ENCODE measurements at regions not wholly inside any gene's neighbourhood (a gene's known extent, or its start where the extent isn't known, plus 50 kb on each side); places are given as distances from the start of the nearest gene placed in this dataset.

DNA sequence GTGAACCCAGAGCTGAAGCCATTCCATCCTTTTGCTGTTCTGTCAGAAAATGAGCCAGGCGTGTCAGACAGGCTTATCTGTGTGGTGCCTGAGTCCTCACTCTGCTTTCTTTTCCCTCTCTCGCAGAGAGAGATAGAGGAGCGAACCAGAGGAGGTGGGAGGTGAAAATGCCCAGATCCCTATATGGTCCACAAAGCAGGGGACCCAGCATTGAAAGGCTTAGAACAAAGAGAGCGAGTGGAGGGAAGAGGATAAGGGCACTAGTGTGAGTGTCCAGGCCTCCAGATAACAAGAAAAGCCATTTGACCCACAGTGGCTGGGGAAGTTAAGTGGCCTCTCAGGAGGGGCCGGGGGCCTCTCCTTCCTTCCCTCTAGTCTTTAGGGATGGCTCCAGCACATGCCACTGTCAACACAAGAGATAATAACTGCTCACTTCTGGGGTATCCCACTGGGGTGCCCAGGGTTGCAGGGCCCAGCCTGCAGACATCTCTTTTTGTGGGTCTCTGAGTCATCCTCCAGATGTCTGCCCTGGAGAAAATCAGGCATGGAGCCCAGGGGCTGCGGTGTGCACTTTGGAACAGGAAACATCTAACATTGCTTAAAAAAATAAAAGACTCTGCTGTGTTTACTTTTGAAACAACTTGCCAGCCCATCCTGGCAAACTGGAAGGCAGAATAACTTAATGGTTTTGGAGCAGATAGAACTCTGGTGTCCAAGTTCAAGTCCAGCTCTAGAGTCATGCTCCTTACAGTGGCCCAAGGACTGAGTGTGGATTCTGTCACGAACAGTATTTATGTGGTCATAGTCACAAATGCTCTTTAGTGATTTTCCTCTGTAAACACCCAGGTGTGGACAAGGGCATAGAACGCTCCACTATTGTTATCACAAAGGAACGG is 189.5 kb downstream of the CXCL12 start:
- no peak overlapping the region for H2AFZ ChIP-seq (ENCODE audit: insufficient read depth, low read depth, low read length, poor library complexity, severe bottlenecking)
- no peaks in the 10 kb centered on the region for H4K20me1 ChIP-seq (ENCODE audit: insufficient read depth, low read length)
- no peak overlapping the region for H3K9ac ChIP-seq (ENCODE audit: insufficient read depth, low read length, poor library complexity, severe bottlenecking)
- Mint-ChIP-seq H3K27me3 (ENCODE audit: low read depth in 3 of 3) (peaks cover 2 to 4% (median 2%) of the 10 kb centered on the region in 3 donors), H3K9me3 (peaks cover 0 to 5% (median under 1%) of the 10 kb centered on the region in 7 donors), H3K27ac (peak overlapping the region in 1 of 7 donors; percentile 35), H3K4me1 (no peaks in the 10 kb centered on the region), H3K4me3 (no peak overlapping the region), H3K36me3 (no peaks in the 10 kb centered on the region)
- H3K4me3 ChIP-seq (replicated peaks in 1 of 3; ENCODE audit: low read depth in 2 of 3, low read length in 3 of 3): no peak overlapping the region
- no peaks in the 10 kb centered on the region for H3K36me3 ChIP-seq (replicated peaks in 1 of 2; ENCODE audit: control insufficient read depth in 1 of 2, insufficient read depth in 2 of 2, low read length in 2 of 2)
- H3K9me3 ChIP-seq (replicated peaks in 1 of 2; ENCODE audit: control insufficient read depth in 1 of 2, insufficient read depth in 1 of 2, low read length in 2 of 2): peaks cover 0 to 10% of the 10 kb centered on the region in 2 donors
- no peak overlapping the region for H3K27ac ChIP-seq (ENCODE audit: low read depth in 1 of 2, low read length in 2 of 2)
- no peaks in the 10 kb centered on the region for H3K4me1 ChIP-seq (ENCODE audit: control insufficient read depth in 1 of 2, insufficient read depth in 2 of 2, low read length in 2 of 2)
- DNase-seq: no peak
- intact Hi-C loops (cut with micrococcal nuclease): no loop called here
- TF ChIP-seq, protein P1, sequence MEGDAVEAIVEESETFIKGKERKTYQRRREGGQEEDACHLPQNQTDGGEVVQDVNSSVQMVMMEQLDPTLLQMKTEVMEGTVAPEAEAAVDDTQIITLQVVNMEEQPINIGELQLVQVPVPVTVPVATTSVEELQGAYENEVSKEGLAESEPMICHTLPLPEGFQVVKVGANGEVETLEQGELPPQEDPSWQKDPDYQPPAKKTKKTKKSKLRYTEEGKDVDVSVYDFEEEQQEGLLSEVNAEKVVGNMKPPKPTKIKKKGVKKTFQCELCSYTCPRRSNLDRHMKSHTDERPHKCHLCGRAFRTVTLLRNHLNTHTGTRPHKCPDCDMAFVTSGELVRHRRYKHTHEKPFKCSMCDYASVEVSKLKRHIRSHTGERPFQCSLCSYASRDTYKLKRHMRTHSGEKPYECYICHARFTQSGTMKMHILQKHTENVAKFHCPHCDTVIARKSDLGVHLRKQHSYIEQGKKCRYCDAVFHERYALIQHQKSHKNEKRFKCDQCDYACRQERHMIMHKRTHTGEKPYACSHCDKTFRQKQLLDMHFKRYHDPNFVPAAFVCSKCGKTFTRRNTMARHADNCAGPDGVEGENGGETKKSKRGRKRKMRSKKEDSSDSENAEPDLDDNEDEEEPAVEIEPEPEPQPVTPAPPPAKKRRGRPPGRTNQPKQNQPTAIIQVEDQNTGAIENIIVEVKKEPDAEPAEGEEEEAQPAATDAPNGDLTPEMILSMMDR (IDR thresholded peaks at IDR 0.05): no peak
- no peaks in the 10 kb centered on the region for H3K27me3 ChIP-seq (ENCODE audit: control insufficient read depth in 2 of 2, insufficient read depth in 2 of 2, low read length in 2 of 2)
- WGBS (ENCODE audit: insufficient coverage): 0% methylated on average over 1 of the region's 9 CpGs
- no peak overlapping the region for H3K4me2 ChIP-seq (replicated peaks; ENCODE audit: extremely low read depth, low read length, poor library complexity, severe bottlenecking)
- H3K79me2 ChIP-seq (ENCODE audit: insufficient read depth, low read length): no peaks in the 10 kb centered on the region

DNA sequence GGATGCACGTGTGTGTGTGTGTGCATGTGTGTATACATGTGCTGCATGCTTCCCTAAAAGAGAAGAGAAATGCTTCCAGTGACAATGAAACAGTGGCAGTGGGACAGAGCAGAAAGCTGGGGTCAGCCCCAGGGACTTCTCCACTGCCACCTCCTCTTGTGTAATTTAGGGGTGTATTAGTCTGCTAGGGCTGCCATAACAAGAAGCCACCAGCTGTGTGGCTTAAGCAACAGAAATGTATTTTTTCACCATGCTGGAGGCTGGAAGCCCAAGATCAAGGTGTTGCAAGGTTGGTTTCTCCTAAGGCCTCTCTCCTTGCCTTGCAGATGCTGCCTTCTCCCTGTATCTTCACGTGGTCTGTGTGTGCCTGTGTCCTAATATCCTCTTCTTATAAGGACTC is 190.5 kb downstream of the CXCL12 start:
- no peak overlapping the region for H2AFZ ChIP-seq (ENCODE audit: insufficient read depth, low read depth, low read length, poor library complexity, severe bottlenecking)
- Mint-ChIP-seq H3K4me1 (no peaks in the 10 kb centered on the region), H3K4me3 (no peak overlapping the region), H3K27ac (no peak overlapping the region), H3K36me3 (no peaks in the 10 kb centered on the region), H3K9me3 (peaks cover 0 to 4% (median 1%) of the 10 kb centered on the region in 7 donors), H3K27me3 (ENCODE audit: low read depth in 3 of 3) (peaks cover 2 to 4% (median 2%) of the 10 kb centered on the region in 3 donors)
- no peaks in the 10 kb centered on the region for H3K79me2 ChIP-seq (ENCODE audit: insufficient read depth, low read length)
- no peaks in the 10 kb centered on the region for H4K20me1 ChIP-seq (ENCODE audit: insufficient read depth, low read length)
- DNase-seq: no peak
- no peak overlapping the region for H3K9ac ChIP-seq (ENCODE audit: insufficient read depth, low read length, poor library complexity, severe bottlenecking)
- WGBS (ENCODE audit: insufficient coverage): 67% methylated on average over 1 of the region's 2 CpGs
- TF ChIP-seq, protein P1 (IDR thresholded peaks at IDR 0.05): no peak
- H3K9me3 ChIP-seq (replicated peaks in 1 of 2; ENCODE audit: control insufficient read depth in 1 of 2, insufficient read depth in 1 of 2, low read length in 2 of 2): peaks cover 0 to 2% of the 10 kb centered on the region in 2 donors
- intact Hi-C loops (cut with micrococcal nuclease): no loop called here
- no peaks in the 10 kb centered on the region for H3K4me1 ChIP-seq (ENCODE audit: control insufficient read depth in 1 of 2, insufficient read depth in 2 of 2, low read length in 2 of 2)
- H3K4me2 ChIP-seq (replicated peaks; ENCODE audit: extremely low read depth, low read length, poor library complexity, severe bottlenecking): no peak overlapping the region
- no peaks in the 10 kb centered on the region for H3K36me3 ChIP-seq (replicated peaks in 1 of 2; ENCODE audit: control insufficient read depth in 1 of 2, insufficient read depth in 2 of 2, low read length in 2 of 2)
- H3K27ac ChIP-seq (ENCODE audit: low read depth in 1 of 2, low read length in 2 of 2): no peak overlapping the region
- no peaks in the 10 kb centered on the region for H3K27me3 ChIP-seq (ENCODE audit: control insufficient read depth in 2 of 2, insufficient read depth in 2 of 2, low read length in 2 of 2)
- H3K4me3 ChIP-seq (replicated peaks in 1 of 3; ENCODE audit: low read depth in 2 of 3, low read length in 3 of 3): no peak overlapping the region
